COLO829 (cell line): ENCODE measurements at regions not wholly inside any gene's neighbourhood (a gene's known extent, or its start where the extent isn't known, plus 50 kb on each side); places are given as distances from the start of the nearest gene placed in this dataset.
"Not testable (repeated sequence)": the region's sequence is repeated elsewhere in the genome, so short reads cannot be mapped to it uniquely, and the experiment has no call there.

Experiments
- DNase-seq: peaks from one replicate; pipeline ENCODE4 v3.0.0; 2012; ENCODE audit warnings: low spot score

DNA sequence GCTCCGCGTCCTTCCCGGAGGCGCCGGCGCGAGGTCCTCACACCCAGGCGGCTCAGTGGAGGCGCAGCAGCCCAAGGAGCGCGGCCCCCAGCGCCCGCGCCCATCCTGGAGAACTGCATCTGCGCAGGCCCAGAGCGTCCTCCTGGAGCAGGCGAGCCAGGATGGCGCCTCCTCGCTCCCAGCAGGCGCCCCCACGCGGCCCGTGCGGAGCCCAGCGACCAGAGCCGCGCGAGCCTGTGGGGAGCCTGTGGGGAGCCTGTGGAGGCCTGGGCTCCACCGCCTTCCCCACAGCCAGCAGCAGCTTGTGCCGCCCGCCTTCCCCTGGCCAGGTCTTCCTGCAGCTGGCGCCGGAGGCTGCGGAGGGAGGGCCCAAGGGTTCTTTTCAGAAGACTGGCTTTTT lies 953.9 kb downstream of the TMEM121 start:
- not testable (repeated sequence) for DNase-seq

DNA sequence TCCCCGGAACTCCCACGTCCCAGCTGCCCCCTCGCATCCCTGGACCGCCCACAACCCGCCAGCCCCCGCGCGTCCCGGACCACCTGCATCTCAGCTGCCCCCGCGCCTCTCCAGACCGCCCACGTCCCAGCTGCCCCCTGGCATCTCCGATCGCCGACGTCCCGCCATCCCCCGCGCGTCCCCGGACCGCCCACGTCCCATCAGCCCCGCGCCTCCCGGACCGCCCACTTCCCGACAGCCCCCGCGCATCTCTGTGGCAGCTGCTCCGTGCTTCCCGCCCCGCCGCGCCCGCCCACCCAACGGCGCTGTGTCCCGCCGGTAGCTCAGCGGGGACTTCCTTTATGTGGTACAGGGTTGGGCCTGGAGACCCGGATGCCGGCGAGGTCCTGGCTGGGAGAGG lies 955.8 kb downstream of the TMEM121 start:
- DNase-seq = not testable (repeated sequence)

DNA sequence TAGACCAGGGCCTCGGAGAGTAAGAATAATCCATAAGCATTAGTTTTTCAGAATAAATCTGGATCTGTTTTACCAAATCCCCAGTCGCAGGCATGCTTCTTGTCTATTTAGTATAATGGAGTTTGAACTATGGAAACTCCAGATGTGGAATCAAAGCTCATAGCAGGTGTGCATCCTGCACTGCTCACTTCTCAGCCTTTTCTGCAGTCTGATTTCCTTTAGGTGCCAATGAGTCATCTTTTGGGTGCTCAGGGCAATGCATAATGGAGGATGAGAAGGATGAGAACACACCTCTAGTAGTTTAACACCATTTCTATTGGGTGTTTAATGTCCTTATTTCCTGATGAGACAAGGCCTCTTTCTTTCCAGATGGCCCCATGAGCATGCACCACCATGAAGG lies 961.2 kb downstream of the TMEM121 start:
- DNase-seq = no peak

DNA sequence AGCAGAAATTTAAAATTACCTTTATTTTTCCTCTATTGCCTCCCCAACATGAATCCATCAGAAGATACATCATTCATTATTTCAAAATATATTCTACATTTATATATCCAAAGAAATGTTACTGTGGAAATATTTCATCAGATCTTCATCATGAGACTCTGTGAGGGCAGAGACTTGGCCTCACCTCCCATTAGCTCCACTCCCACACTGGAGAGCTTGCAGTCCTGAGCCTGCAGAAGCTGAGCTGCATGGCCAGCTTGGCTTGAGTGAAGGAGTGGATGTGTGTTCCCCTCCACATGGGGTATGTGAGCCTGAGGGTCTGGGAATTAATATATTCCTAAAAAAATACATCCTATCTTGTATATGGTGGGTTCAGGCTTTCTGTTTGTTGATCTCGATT lies 961.9 kb downstream of the TMEM121 start:
- DNase-seq = no peak

DNA sequence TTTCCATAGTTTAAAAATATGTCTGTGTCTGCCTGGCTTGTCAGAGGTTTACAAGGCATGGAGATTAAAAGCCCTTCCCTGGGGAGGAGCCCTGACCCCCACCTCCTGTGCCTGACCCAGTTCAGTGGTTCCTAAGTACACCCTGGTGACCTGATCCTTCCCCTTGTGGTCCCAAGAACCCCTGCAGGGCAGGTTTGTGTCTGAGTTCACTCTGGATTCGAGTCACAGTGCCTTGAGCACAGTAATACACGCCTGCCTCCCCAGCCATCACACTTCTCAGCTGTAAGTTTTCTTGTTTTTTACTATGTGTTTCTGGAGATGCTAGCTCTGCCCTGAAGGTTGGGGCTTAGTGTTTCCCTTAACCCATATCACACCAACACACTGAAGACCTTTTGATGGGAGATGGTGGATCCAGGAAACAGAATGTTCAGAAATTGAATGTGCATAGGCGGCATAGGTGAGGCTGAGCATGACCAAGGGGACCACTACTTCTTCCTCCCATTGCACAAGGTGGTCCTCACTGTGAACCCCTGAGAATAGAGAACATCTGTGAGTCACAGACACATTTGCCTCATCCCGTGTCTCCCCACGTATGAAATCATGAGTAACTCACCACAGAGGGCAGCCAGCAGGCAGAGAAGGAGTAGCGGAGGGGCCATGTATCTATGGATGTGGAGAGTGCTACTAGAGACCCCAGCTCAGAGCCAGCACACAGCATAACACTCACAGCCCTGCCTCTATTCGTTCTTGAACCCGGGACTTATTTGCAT lies 962.9 kb downstream of the TMEM121 start:
- no peak for DNase-seq

DNA sequence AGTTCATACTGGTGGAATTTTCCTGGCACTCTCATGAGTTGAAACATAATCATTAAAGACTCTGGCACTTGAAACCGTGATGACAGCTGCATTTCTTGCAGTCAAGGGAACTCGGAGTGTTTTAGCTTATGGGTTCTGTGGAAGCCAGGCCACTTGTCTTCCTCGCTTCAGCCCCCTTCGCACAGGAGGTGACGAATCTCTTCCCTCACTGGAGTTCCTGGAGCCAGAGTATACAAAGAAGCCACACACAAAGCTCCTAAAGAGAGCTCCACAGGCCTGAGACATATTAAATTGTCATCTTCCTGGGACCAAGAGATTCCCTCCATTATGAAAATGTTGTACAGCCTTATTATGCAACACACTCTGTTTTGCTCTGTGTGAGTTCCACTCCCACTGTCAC lies 964.1 kb downstream of the TMEM121 start:
- no peak for DNase-seq

DNA sequence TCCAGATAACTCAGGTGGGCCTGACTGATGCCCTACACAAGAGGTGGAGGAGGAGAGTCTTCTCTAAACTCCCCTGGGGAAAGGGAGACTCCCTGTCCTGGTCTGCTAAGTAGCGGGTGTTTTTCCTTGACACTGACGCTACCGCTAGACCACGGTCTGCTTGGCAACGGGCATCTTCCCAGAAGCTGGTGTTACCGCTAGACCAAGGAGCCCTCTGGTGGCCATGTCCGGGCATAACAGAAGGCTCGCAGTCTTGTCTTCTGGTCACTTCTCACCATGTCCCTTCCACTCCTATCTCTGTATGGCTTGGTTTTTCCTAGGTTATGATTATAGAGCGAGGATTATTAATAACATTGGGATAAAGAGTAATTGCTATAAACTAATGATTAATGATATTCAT lies 965.5 kb downstream of the TMEM121 start:
- DNase-seq = no peak

DNA sequence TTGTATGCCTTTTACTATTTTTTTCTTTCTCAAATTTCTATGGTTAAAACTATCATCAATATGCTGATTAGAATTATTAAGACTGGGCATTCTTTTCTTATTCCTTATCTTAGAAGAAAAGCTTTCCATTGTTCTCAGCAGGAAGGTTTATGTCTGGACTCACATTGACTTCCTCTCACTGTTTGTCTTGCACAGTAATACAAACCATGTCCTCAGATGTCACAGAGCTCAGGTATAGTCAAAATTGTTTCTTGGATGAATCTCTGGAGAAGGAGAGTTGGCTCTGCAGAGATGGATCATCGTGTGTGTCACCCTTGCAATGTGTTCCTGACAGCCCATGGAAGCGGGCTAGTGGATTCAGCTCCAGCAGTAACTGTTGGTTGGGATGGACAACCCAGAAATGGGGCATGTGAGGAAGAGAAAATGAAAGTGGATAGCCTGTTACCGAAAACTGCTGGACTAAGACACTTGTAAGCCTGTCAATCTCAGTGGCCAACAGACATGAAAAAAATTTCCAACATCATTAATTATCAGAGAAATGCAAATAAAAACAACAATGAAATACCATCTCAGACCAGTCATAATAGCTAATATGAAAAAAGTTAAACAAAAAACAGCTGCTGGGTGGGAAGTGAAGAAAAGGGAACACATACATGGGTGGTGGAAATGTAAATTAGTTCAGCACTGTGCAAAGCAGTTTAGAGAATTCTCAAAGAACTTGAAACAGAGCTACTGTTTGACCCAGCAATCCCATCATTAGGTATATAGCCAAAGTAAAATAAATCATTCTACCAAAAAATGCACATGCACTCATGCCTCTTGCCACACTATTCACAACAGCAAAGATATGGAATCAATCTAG lies 967.8 kb downstream of the TMEM121 start:
- DNase-seq = no peak

DNA sequence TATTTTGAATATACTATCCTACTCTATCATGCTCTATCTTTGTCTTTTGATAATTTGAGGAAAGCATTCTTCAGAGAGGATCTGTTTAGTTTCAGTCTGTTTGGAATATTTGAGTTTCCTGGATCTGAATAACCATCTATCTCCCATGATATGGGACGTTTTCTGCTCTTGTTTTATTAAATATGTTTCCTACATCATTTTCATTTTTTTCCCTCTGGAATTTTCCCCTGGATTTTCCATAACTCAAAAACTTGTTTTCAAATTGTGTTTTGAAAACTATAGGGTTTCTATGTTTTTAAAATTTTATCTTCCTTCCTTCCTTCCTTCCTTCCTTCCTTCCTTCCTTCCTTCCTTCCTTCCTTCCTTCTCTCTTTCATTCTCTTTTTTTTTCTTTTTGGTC lies 974.2 kb downstream of the TMEM121 start:
- no peak for DNase-seq

DNA sequence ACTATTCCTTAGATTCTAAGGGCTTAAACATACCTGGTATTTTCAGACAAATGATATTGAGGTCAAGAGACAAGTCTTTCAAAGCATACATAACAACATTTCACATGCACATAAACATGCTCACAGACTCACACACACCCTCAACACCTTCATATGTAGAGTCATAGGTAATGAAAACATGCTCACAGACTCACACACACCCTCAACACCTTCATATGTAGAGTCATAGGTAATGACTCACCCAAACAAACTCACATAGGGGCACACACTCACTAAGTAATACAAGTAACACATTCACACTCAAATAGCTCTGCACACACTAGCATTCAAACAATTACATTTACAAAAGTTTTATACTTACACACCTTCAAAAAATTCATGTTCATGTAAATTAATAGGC lies 975.5 kb downstream of the TMEM121 start:
- DNase-seq = no peak

DNA sequence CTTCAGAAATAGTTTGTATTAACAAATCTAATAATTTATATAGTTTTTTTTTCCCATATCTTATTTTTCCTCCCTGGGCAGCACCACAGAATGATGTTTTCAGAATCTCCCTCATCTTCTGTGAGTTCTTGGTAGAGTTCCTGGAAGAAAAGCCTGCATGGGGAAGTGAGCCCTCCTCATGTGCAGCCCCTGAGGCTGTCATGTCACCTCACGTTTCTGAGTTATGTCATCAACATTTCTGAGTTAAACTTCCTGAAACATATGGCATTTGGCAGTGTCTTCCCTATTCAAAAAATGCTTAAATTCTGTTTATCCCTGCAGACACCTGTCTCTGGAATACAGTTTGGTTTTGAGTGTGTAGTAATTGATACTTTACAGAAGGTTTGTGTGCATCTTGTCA lies 979.0 kb downstream of the TMEM121 start:
- DNase-seq = no peak

DNA sequence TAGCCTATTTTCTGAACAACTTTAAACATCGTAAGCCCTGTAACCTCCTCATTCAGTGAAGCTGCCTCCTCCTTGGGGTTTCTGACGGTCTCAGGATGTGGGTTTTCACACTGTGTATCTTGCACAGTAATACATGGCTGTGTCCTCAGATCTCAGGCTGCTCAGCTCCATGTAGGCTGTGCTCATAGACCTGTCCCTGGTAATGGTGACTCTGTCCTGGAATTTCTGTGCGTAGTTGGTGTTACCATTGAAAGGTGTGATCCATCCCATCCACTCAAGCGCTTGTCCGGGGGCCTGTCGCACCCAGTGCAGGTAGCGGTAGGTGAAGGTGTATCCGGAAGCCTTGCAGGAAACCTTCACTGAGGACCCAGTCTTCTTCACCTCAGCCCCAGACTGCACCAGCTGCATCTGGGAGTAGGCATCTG lies 980.5 kb downstream of the TMEM121 start:
- DNase-seq = no peak

DNA sequence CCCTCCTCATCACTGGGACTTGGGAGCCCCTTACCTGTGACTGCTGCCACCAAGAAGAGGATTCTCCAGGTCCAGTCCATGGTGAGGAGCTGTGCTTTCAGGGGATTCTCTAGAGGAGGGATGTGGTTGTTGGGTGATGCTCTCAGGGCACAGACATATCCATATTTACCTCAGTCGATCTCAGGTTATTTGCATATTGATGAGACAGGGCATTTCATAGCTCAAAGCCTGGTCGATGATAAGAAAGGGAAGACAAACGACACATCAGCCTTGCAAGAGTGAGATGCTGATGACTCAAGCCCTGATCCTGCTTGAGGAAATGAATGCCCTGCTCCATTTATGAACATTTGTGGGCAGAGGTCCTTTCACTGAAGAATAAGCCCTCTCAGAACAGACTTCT lies 981.0 kb downstream of the TMEM121 start:
- no peak for DNase-seq

DNA sequence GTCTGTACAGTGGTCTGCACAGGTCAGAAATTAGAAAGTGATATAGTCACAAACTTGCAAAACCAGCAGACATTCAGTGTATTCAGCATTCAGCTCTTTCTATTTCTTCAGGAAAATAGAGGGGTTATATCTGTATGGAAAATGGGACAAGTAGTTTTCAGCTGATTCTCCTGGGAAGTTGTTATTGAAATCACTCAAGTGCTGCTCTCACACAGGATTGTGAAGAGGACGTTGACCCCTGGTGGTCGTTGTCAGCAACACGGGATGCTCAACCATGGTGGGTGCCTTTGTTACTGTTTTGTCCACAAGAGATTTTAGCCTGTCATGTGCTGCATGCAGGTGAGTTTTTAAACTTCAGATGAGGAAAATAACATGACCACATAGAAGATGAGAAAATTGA lies 981.8 kb downstream of the TMEM121 start:
- DNase-seq = no peak

DNA sequence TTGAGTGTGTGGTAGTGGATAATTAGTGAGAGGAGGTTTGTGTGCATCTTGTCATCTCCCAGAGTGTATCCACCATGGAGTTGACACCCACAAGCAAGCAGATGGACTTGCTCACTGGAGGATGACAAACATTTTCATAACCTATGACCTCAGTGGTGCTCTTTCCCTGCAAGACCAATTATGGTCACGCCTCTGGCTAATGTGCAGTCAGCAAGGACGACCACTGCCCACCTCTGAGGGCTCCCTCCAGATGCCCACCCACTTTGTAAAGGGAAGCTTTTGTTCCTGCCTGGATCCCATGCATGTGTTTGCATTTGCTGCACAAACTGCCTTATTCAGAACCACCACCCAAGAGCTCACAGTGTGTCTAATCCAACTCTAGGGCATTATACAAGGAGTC lies 982.8 kb downstream of the TMEM121 start:
- no peak for DNase-seq

DNA sequence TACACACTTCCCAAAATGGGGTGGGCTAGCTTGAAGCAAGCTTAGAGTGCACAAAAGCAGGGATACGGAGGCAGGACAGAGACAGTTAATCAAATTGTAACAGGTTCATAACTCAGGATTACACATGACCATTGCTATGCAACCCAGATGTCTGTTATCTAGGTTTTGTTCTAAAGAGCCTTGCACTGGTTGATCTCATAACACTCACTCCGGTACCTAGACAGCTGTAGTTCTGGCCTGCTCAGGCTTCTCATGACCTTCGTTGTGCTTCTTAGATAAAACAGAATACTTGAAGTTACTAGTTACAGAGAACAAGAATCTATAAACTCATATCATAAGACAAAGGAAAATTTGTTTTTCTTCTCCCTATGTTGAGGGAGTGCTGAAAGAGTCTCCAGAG lies 983.4 kb downstream of the TMEM121 start:
- DNase-seq = no peak

DNA sequence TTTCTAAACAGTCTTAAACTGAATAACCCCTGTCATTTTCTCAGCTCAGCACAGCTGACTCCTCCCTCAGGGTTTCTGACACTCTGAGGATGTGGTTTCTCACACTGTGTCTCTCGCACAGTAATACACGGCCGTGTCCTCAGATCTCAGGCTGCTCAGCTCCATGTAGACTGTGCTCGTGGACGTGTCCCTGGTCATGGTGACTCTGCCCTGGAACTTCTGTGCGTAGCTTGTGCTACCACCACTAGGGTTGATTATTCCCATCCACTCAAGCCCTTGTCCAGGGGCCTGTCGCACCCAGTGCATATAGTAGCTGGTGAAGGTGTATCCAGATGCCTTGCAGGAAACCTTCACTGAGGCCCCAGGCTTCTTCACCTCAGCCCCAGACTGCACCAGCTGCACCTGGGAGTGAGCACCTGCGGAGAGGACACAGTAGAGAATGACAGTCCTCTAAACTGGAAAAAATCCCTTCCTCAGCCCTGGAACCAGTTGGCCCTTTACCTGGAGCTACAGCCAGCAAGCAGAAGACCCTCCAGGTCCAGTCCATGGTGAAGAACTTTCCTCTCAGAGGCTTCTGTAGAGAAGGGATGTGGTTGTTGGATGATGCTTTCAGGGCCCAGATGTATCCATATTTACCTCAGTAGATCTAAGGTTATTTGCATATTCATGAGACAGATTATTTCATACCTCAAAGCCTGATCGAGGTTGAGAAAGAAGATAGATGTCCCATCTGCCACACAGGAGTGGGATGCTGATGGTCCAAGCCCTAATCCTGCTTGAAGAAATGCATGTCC lies 984.8 kb downstream of the TMEM121 start:
- no peak for DNase-seq

DNA sequence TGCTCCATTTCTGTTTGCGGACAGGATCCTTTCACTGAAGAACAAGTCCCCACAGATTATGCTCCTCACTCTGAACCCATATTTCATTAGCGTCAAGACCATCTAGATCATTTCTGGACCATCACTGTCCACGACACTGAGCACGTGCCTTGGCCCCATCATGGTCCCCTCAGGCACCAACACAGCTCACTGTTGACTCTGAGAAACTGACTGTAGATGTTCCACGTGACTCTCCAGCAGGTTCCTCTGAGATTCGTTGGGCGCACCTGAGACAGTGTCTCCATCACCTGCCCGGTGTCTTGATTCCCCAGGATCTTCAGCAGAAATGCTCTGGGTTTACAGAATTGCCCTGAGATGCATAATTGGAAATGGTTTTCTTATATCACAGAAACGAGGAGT lies 985.4 kb downstream of the TMEM121 start:
- no peak for DNase-seq

DNA sequence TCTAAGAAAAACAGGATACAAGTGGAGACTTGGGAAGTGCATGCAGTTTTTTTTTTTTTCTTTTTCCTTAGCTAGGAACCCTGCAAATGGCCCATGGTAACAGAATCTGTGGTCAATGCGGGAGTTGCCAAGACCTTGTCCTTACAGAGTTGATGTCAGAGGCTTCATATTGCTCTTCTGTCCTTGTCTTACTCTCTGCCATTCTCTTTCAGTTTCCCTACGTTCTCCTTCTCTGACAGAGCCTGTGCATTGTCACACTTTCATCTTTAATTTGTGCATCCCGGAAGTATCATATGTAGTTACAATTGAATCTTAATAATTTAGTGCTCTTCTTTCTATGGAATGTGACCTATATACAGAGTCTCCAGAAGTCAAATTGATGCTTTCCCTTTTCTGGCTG lies 986.9 kb downstream of the TMEM121 start:
- no peak for DNase-seq

DNA sequence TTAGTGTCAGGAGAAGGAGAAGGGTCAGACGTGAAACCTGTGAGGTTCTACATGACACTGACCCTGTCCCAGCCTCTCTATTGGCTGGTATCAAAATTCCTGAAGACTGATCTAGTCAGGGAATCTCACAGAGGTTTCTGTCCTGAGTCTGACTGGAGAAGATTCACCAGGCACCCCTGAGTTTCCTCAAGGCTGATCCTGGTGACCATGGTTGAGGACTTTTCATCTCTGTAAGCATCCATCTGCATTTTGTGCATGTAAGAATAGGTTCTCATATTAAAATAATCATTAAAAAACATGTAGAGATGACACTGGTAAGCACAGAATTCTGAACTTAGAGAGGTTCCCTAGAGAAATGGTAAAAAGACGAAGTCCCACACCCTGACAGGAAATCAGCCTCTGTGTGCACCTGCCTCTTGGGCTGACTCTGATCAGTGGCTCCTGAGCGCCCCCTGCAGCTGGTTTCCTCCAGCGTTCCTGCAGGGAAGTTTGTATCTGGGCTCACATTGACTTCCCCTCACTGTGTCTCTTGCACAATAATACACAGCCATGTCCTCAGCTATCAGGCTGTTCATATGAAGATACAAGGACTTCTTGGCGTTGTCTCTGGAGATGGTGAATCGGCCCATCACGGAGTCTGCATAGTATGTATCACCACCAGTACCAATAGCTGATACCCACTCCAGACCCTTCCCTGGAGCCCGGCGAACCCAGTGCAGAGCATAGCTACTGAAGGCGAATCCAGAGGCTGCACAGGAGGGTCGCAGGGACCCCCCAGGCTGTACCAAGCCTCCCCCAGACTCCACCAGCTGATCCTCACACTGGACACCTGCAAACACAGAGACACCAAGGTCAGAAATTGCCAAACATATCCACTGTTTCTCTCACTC lies 991.9 kb downstream of the TMEM121 start:
- no peak for DNase-seq

DNA sequence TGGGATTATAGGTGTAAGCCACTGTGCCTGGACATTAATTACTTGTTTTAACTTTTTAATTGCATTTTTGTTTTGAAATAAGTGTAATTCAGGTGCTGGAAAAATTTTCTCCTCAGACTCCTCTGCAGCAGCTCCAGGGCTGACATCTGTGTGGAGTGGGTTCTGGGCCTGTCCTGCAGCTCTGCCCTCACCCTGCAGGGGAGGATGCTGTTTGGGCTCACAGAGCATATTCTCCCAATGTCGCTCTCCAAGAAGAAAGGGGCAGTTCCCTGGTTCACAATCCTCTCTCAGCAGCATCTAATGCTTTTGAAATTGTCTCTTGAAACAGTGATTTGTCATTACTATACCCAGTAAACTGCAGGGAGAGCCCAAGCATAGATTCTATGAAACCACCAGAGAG lies 995.7 kb downstream of the TMEM121 start:
- DNase-seq = not testable (repeated sequence)

DNA sequence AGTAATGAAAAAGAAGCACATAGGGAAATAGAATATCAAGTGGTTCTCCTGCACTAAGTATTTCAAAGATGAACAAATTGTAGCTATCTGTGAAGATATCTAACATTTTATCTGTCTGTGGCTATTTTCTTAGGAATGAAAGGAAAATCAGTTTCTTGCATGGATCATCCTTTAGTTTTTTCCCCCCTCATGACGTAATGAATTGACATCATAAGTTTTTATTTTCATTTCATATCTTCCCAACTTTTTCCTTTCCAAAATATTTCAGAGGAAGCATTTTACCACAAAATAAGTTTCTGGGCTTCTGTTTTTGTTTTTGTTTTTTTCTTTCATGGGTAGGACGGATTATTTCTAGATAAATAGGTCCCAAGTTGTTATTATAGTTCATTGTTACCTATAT lies 996.6 kb downstream of the TMEM121 start:
- DNase-seq = no peak
